ENCODE measurements at regions not wholly inside any gene's neighbourhood (a gene's known extent, or its start where the extent isn't known, plus 50 kb on each side); places are given as distances from the start of the nearest gene placed in this dataset.

GRCh38 chr3:141418751-141419150 lies 50.4 kb downstream of the ZBTB38 start:
- no peak overlapping the region for H3K27ac Mint-ChIP-seq
- CTCF ChIA-PET: interaction anchor here (1.0 kb wide), 2 partner anchors 19 to 21 kb away, joined by 3 read pairs; no protein-coding TSS in a partner anchor
- H3K4me3 Mint-ChIP-seq: no peak overlapping the region
- no peak for DNase-seq
- peaks cover 7% of the 10 kb centered on the region for H3K9me3 Mint-ChIP-seq
- H3K4me1 Mint-ChIP-seq: peaks cover 14% of the 10 kb centered on the region
- no peaks in the 10 kb centered on the region for H3K27me3 Mint-ChIP-seq
- H3K36me3 Mint-ChIP-seq: peaks cover 47% of the 10 kb centered on the region

GRCh38 chr3:141419946-141420345 lies 51.6 kb downstream of the ZBTB38 start:
- Mint-ChIP-seq H3K36me3 (peaks cover 38% of the 10 kb centered on the region), H3K9me3 (peaks cover 7% of the 10 kb centered on the region), H3K4me1 (peaks cover 2% of the 10 kb centered on the region), H3K27me3 (no peaks in the 10 kb centered on the region), H3K4me3 (no peak overlapping the region), H3K27ac (no peak overlapping the region)
- DNase-seq: no peak
- CTCF ChIA-PET: interaction anchor here (1.2 kb wide), 1 partner anchor 22 kb away, joined by 3 read pairs; no protein-coding TSS in a partner anchor

GRCh38 chr3:141421186-141421585 lies 52.9 kb downstream of the ZBTB38 start:
- peaks cover 30% of the 10 kb centered on the region for H3K36me3 Mint-ChIP-seq
- DNase-seq: no peak
- H3K27ac Mint-ChIP-seq: no peak overlapping the region
- H3K9me3 Mint-ChIP-seq: peaks cover 7% of the 10 kb centered on the region
- CTCF ChIA-PET: interaction anchor here (1.2 kb wide), 1 partner anchor 20 kb away, joined by 3 read pairs; no protein-coding TSS in a partner anchor
- no peak overlapping the region for H3K4me3 Mint-ChIP-seq
- no peaks in the 10 kb centered on the region for H3K27me3 Mint-ChIP-seq
- H3K4me1 Mint-ChIP-seq: no peaks in the 10 kb centered on the region

GRCh38 chr3:141421639-141422319 lies 53.5 kb downstream of the ZBTB38 start:
- Mint-ChIP-seq H3K27ac (no peak overlapping the region), H3K36me3 (peaks cover 25% of the 10 kb centered on the region), H3K4me1 (no peaks in the 10 kb centered on the region), H3K4me3 (no peak overlapping the region), H3K9me3 (peaks cover 7% of the 10 kb centered on the region), H3K27me3 (no peaks in the 10 kb centered on the region)
- no peak for DNase-seq
- CTCF ChIA-PET: interaction anchor here (1.9 kb wide), 1 partner anchor 20 kb away, joined by 5 read pairs; no protein-coding TSS in a partner anchor

GRCh38 chr3:141422961-141423582 lies 54.8 kb downstream of the ZBTB38 start:
- no peak overlapping the region for H3K27ac Mint-ChIP-seq
- no peaks in the 10 kb centered on the region for H3K27me3 Mint-ChIP-seq
- H3K4me3 Mint-ChIP-seq: no peak overlapping the region
- peaks cover 7% of the 10 kb centered on the region for H3K9me3 Mint-ChIP-seq
- no peaks in the 10 kb centered on the region for H3K4me1 Mint-ChIP-seq
- peaks cover 21% of the 10 kb centered on the region for H3K36me3 Mint-ChIP-seq
- no peak for DNase-seq
- CTCF ChIA-PET: interaction anchor here (0.9 to 1.9 kb wide), 4 partner anchors 15 to 120 kb away, joined by 3 to 5 read pairs (median 3); no protein-coding TSS in a partner anchor

GRCh38 chr3:141425523-141426233 lies 57.4 kb downstream of the ZBTB38 start:
- no peak overlapping the region for H3K27ac Mint-ChIP-seq
- no peak overlapping the region for H3K4me3 Mint-ChIP-seq
- no peaks in the 10 kb centered on the region for H3K27me3 Mint-ChIP-seq
- no peak for DNase-seq
- H3K9me3 Mint-ChIP-seq: no peaks in the 10 kb centered on the region
- peaks cover 4% of the 10 kb centered on the region for H3K36me3 Mint-ChIP-seq
- CTCF ChIA-PET: interaction anchor here (1.0 to 2.4 kb wide), 7 partner anchors 13 to 114 kb away, joined by 3 to 7 read pairs (median 4); no protein-coding TSS in a partner anchor
- no peaks in the 10 kb centered on the region for H3K4me1 Mint-ChIP-seq

- H3K27me3 Mint-ChIP-seq: no peaks in the 10 kb centered on the region
- H3K4me1 Mint-ChIP-seq: no peaks in the 10 kb centered on the region
- CTCF ChIA-PET: interaction anchor here (1.0 to 1.9 kb wide), 6 partner anchors 14 to 123 kb away, joined by 3 to 7 read pairs (median 4); no protein-coding TSS in a partner anchor
- H3K4me3 Mint-ChIP-seq: no peak overlapping the region
- DNase-seq: no peak
- no peaks in the 10 kb centered on the region for H3K9me3 Mint-ChIP-seq
- H3K27ac Mint-ChIP-seq: no peak overlapping the region
- H3K36me3 Mint-ChIP-seq: peaks cover 4% of the 10 kb centered on the region
These were observed 58.2 kb downstream of the ZBTB38 start for GRCh38 chr3:141426404-141427034.

- Mint-ChIP-seq H3K27me3 (no peaks in the 10 kb centered on the region), H3K4me3 (no peak overlapping the region), H3K9me3 (no peaks in the 10 kb centered on the region), H3K36me3 (peaks cover 4% of the 10 kb centered on the region), H3K27ac (no peak overlapping the region), H3K4me1 (no peaks in the 10 kb centered on the region)
- CTCF ChIA-PET: interaction anchor here (0.7 to 1.1 kb wide), 2 partner anchors 13 to 27 kb away, joined by 3 read pairs; no protein-coding TSS in a partner anchor
- DNase-seq: no peak
These were observed 59.1 kb upstream of the RASA2 start for GRCh38 chr3:141427764-141428163.

- Mint-ChIP-seq H3K9me3 (no peaks in the 10 kb centered on the region), H3K4me3 (no peak overlapping the region), H3K27ac (no peak overlapping the region), H3K36me3 (peaks cover 3% of the 10 kb centered on the region), H3K4me1 (no peaks in the 10 kb centered on the region), H3K27me3 (no peaks in the 10 kb centered on the region)
- DNase-seq: no peak
- CTCF ChIA-PET: interaction anchor here (2.1 kb wide), 1 partner anchor 12 kb away, joined by 7 read pairs; no protein-coding TSS in a partner anchor
These were observed 57.3 kb upstream of the RASA2 start for GRCh38 chr3:141429371-141430035.

- peaks cover 3% of the 10 kb centered on the region for H3K36me3 Mint-ChIP-seq
- H3K27me3 Mint-ChIP-seq: no peaks in the 10 kb centered on the region
- H3K4me3 Mint-ChIP-seq: no peak overlapping the region
- CTCF ChIA-PET: interaction anchor here (2.1 kb wide), 1 partner anchor 11 kb away, joined by 7 read pairs; no protein-coding TSS in a partner anchor
- H3K4me1 Mint-ChIP-seq: no peaks in the 10 kb centered on the region
- H3K9me3 Mint-ChIP-seq: no peaks in the 10 kb centered on the region
- no peak for DNase-seq
- H3K27ac Mint-ChIP-seq: no peak overlapping the region
These were observed 56.5 kb upstream of the RASA2 start for GRCh38 chr3:141430316-141430715.

- DNase-seq: no peak
- Mint-ChIP-seq H3K27me3 (no peaks in the 10 kb centered on the region), H3K27ac (no peak overlapping the region), H3K36me3 (peaks cover 3% of the 10 kb centered on the region), H3K9me3 (no peaks in the 10 kb centered on the region), H3K4me3 (no peak overlapping the region), H3K4me1 (no peaks in the 10 kb centered on the region)
- CTCF ChIA-PET: interaction anchor here (1.0 to 1.3 kb wide), 3 partner anchors 10 to 46 kb away, joined by 3 to 4 read pairs (median 3); no protein-coding TSS in a partner anchor
These were observed 55.1 kb upstream of the RASA2 start for GRCh38 chr3:141431411-141432378.

- H3K36me3 Mint-ChIP-seq: peaks cover 3% of the 10 kb centered on the region
- no peaks in the 10 kb centered on the region for H3K27me3 Mint-ChIP-seq
- no peak overlapping the region for H3K4me3 Mint-ChIP-seq
- DNase-seq: no peak
- H3K9me3 Mint-ChIP-seq: no peaks in the 10 kb centered on the region
- CTCF ChIA-PET: interaction anchor here (1.2 to 1.9 kb wide), 3 partner anchors 9 to 72 kb away, joined by 3 to 5 read pairs (median 3); no protein-coding TSS in a partner anchor
- no peak overlapping the region for H3K27ac Mint-ChIP-seq
- H3K4me1 Mint-ChIP-seq: no peaks in the 10 kb centered on the region
These were observed 53.9 kb upstream of the RASA2 start for GRCh38 chr3:141432904-141433303.
